G401 (cell line): ENCODE measurements at regions not wholly inside any gene's neighbourhood (a gene's known extent, or its start where the extent isn't known, plus 50 kb on each side); places are given as distances from the start of the nearest gene placed in this dataset.
"Not testable (repeated sequence)": the region's sequence is repeated elsewhere in the genome, so short reads cannot be mapped to it uniquely, and the experiment has no call there.

Source experiments
- DNase-seq: peaks from one replicate; pipeline ENCODE4 v3.0.0-alpha.2; 2015; ENCODE audit warnings: low spot score
- in situ Hi-C: cut with HindIII; loops from 2 replicates; pipeline ENCODE4 v1.10.0; 2016; ENCODE audit warnings: low sequenced_read_pairs, mixed read lengths

GRCh38 chr5:32908641-32909040, 197.5 kb downstream of the NPR3 start:
- in situ Hi-C loops = no loop called here

GRCh38 chr5:32909207-32909606, 198.1 kb downstream of the NPR3 start:
- in situ Hi-C loops = no loop called here
- DNase-seq = no peak

More at GRCh38 chr5:32908641-32909040, 197.5 kb downstream of the NPR3 start:
- DNase-seq = no peak

GRCh38 chr5:32916648-32917047, 205.5 kb downstream of the NPR3 start:
- no peak for DNase-seq

GRCh38 chr5:32928761-32929160, 217.6 kb downstream of the NPR3 start:
- DNase-seq = no peak
- in situ Hi-C loops = no loop called here

More at GRCh38 chr5:32916648-32917047, 205.5 kb downstream of the NPR3 start:
- in situ Hi-C loops = no loop called here

- DNase-seq, in situ Hi-C loops: not testable (repeated sequence)
Measured at GRCh38 chr5:32931438-32931837, 220.3 kb downstream of the NPR3 start.

- in situ Hi-C loops = no loop called here
Measured at GRCh38 chr5:32932241-32932935, 221.3 kb downstream of the NPR3 start.

GRCh38 chr5:32933692-32934091, 222.6 kb downstream of the NPR3 start:
- in situ Hi-C loops = no loop called here
- no peak for DNase-seq

More at GRCh38 chr5:32932241-32932935, 221.3 kb downstream of the NPR3 start:
- DNase-seq = no peak

- in situ Hi-C loops = no loop called here
- DNase-seq = no peak
Measured at GRCh38 chr5:32934529-32934928, 223.4 kb downstream of the NPR3 start.

GRCh38 chr5:32935283-32935682, 224.2 kb downstream of the NPR3 start:
- no peak for DNase-seq
- in situ Hi-C loops = no loop called here

GRCh38 chr5:32936329-32936728, 225.2 kb downstream of the NPR3 start:
- no peak for DNase-seq
- in situ Hi-C loops = no loop called here

- no peak for DNase-seq
- in situ Hi-C loops = no loop called here
Measured at GRCh38 chr5:32942225-32942989, 231.3 kb downstream of the NPR3 start.

- DNase-seq = no peak
- in situ Hi-C loops = no loop called here
Measured at GRCh38 chr5:32949286-32949970, 238.3 kb downstream of the NPR3 start.

GRCh38 chr5:32951003-32951402, 239.9 kb downstream of the NPR3 start:
- in situ Hi-C loops = no loop called here
- no peak for DNase-seq

GRCh38 chr5:32951878-32952277, 240.8 kb downstream of the NPR3 start:
- DNase-seq = no peak
- in situ Hi-C loops = no loop called here

GRCh38 chr5:32952421-32952820, 241.3 kb downstream of the NPR3 start:
- in situ Hi-C loops, DNase-seq: not testable (repeated sequence)

GRCh38 chr5:32953694-32954093, 242.6 kb downstream of the NPR3 start:
- no peak for DNase-seq
- in situ Hi-C loops = no loop called here

GRCh38 chr5:32955814-32956213, 244.7 kb downstream of the NPR3 start:
- DNase-seq = no peak
- in situ Hi-C loops = no loop called here

- in situ Hi-C loops = no loop called here
- DNase-seq = no peak
Measured at GRCh38 chr5:32960340-32961058, 249.4 kb downstream of the NPR3 start.

- in situ Hi-C loops = no loop called here
Measured at GRCh38 chr5:32961059-32961415, 249.9 kb downstream of the NPR3 start.

GRCh38 chr5:32964261-32964660, 253.1 kb downstream of the NPR3 start:
- DNase-seq = no peak
- in situ Hi-C loops = no loop called here

More at GRCh38 chr5:32961059-32961415, 249.9 kb downstream of the NPR3 start:
- DNase-seq = no peak
